ENCODE measurements at regions not wholly inside any gene's neighbourhood (a gene's known extent, or its start where the extent isn't known, plus 50 kb on each side); places are given as distances from the start of the nearest gene placed in this dataset.

DNA sequence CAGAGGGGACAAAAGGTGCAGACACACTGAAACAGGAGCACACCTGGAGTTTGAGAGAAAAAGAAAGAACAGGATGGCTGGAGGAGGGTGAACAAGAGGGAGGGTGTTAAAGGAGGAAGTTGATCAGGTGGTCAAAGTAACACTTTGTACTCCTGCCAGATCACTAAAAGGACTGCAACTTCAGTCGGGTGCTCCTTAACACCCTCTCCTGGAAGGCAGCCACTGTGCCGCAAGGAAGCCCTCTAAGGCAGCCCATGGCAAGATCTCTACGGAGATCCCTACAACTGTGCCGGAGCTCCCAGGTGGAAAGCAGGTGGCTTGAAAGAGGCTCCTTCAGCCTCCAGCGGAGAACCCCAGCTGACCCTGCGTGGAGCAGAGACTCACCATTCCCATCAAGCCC is 124.4 kb upstream of the MSX2 start:
- TF ChIP-seq, protein P1, sequence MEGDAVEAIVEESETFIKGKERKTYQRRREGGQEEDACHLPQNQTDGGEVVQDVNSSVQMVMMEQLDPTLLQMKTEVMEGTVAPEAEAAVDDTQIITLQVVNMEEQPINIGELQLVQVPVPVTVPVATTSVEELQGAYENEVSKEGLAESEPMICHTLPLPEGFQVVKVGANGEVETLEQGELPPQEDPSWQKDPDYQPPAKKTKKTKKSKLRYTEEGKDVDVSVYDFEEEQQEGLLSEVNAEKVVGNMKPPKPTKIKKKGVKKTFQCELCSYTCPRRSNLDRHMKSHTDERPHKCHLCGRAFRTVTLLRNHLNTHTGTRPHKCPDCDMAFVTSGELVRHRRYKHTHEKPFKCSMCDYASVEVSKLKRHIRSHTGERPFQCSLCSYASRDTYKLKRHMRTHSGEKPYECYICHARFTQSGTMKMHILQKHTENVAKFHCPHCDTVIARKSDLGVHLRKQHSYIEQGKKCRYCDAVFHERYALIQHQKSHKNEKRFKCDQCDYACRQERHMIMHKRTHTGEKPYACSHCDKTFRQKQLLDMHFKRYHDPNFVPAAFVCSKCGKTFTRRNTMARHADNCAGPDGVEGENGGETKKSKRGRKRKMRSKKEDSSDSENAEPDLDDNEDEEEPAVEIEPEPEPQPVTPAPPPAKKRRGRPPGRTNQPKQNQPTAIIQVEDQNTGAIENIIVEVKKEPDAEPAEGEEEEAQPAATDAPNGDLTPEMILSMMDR (conservative IDR thresholded peaks at IDR 0.05 in 1 of 2, IDR thresholded peaks at IDR 0.05 in 1 of 2; ENCODE audit: low read depth in 1 of 2, low read length in 2 of 2) = no peak
- TF ChIP-seq EZH2 (IDR thresholded peaks at IDR 0.05; ENCODE audit: low read length, missing control alignments) = no peak
